AG04449 (cell line): ENCODE measurements at regions not wholly inside any gene's neighbourhood (a gene's known extent, or its start where the extent isn't known, plus 50 kb on each side); places are given as distances from the start of the nearest gene placed in this dataset.

ENCODE experiments used
- CTCF ChIA-PET: fragments of 350-600 bp; formaldehyde crosslinking; extraction: SDS; loops from one replicate; lab custom pipeline; 2021; ENCODE audit warnings: antibody characterized with exemption; lab: Yijun Ruan, JAX
- POLR2A ChIA-PET: fragments of 400-600, 350-600 bp; formaldehyde crosslinking; extraction: SDS; loops from one replicate; lab custom pipeline; 2020; ENCODE audit warnings: antibody characterized with exemption, inconsistent platforms; lab: Yijun Ruan, JAX
- DNase-seq: peaks from one replicate; pipeline ENCODE4 v3.0.0-alpha.2; 2010; ENCODE audit warnings: low read depth, low spot score
- H3K4me3 ChIP-seq: 2 replicates; pipeline ENCODE4 v1.5.1; 2011; ENCODE audit warnings: low read depth, mild to moderate bottlenecking, control low read depth, low read length
- TF ChIP-seq, protein P1 (sequence below): IDR thresholded peaks from one replicate; pipeline ENCODE4 v1.5.1; 2011; ENCODE audit warnings: mild to moderate bottlenecking, moderate library complexity, low read length, control low read depth, inconsistent platforms; ENCODE audit not compliant: insufficient read depth; ENCODE audit errors: missing control alignments

- POLR2A ChIA-PET, result no interaction called here
- TF ChIP-seq, protein P1, sequence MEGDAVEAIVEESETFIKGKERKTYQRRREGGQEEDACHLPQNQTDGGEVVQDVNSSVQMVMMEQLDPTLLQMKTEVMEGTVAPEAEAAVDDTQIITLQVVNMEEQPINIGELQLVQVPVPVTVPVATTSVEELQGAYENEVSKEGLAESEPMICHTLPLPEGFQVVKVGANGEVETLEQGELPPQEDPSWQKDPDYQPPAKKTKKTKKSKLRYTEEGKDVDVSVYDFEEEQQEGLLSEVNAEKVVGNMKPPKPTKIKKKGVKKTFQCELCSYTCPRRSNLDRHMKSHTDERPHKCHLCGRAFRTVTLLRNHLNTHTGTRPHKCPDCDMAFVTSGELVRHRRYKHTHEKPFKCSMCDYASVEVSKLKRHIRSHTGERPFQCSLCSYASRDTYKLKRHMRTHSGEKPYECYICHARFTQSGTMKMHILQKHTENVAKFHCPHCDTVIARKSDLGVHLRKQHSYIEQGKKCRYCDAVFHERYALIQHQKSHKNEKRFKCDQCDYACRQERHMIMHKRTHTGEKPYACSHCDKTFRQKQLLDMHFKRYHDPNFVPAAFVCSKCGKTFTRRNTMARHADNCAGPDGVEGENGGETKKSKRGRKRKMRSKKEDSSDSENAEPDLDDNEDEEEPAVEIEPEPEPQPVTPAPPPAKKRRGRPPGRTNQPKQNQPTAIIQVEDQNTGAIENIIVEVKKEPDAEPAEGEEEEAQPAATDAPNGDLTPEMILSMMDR, result no peak
- no peak overlapping the region for H3K4me3 ChIP-seq
- no peak for DNase-seq
- CTCF ChIA-PET, result no interaction called here
Observed at GRCh38 chr13:84460989-84461388, 578.7 kb upstream of the SLITRK1 start.

DNA sequence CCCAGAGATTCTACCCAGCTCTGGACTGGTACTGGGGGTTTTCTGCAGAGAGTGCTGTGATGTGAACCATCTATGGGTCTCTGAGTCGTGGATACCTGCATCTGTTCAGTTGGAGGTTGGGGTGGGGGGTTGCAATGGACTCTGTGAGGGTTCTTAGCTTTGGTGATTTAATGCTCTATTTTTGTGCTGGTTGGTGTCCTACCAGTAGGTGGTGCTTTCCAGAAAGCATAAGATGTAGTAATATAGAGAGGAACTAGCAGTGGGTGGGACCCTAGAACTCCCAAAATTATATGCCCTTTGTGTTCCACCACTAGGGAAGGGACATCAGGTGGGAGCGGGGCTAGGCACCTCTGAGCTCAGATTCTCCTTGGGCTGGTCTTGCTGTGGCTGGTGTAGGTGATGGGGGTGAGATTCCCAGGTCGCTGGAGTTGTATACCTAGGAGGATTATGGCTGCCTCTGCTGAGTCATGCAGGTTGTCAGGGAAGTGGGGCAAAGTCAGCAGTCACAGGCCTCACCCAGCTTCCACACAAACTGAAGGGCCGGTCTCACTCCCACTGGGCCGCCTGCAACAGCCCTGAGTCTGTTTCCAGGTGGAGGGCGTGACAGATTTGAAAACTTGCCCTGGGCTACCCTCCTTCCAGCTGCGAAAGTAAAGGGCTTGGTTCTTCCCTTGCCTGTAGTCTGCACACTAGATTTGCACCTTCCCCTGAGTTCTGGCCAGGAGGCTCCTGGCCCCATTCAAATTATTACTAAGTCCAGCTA is 573.0 kb upstream of the SLITRK1 start:
- ChIA-PET POLR2A (no interaction called here), CTCF (interaction anchor here (0.9 kb wide), 1 partner anchor 9 kb away, joined by 4 read pairs; no protein-coding TSS in a partner anchor)

DNA sequence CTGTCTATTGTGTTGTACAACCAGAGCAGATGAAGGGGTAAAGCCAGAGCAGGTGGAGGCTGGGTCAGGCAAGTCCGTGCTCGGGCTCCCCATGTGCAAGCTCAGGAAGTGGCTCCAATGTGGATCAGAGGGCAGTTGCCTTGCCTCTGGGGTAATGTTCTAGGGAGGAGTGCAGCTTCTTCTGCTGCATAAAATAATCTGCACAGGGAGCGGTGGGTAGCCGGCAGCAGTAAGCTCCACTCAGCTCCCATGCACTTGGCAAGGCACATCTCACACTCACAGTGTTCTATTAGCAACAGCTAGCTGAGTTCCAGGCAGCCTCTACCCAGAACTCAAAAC is 565.3 kb upstream of the SLITRK1 start:
- H3K4me3 ChIP-seq, result no peak overlapping the region
- no peak for DNase-seq
- ChIA-PET POLR2A (no interaction called here), CTCF (interaction anchor here (0.9 kb wide), 1 partner anchor 17 kb away, joined by 3 read pairs; no protein-coding TSS in a partner anchor)
- TF ChIP-seq, protein P1, result no peak

More for the DNA sequence above, 573.0 kb upstream of the SLITRK1 start:
- TF ChIP-seq, protein P1, result no peak
- DNase-seq, result no peak
- H3K4me3 ChIP-seq, result no peak overlapping the region

GRCh38 chr13:84446972-84447639 is 564.8 kb upstream of the SLITRK1 start:
- TF ChIP-seq, protein P1, result no peak
- ChIA-PET POLR2A (no interaction called here), CTCF (interaction anchor here (0.9 kb wide), 1 partner anchor 17 kb away, joined by 3 read pairs; no protein-coding TSS in a partner anchor)
- H3K4me3 ChIP-seq, result no peak overlapping the region
- peak; percentile 59 for DNase-seq

GRCh38 chr13:84445776-84446175 is 563.5 kb upstream of the SLITRK1 start:
- TF ChIP-seq, protein P1, result no peak
- peak; percentile 74 for DNase-seq
- ChIA-PET POLR2A (interaction anchor here (0.6 to 1.2 kb wide), 6 partner anchors 13 to 36 kb away, joined by 3 to 4 read pairs (median 3); no protein-coding TSS in a partner anchor), CTCF (interaction anchor here (0.9 to 1.3 kb wide), 3 partner anchors 9 to 202 kb away, joined by 3 to 4 read pairs (median 4); no protein-coding TSS in a partner anchor)
- no peak overlapping the region for H3K4me3 ChIP-seq

- TF ChIP-seq, protein P1, result no peak
- H3K4me3 ChIP-seq, result no peak overlapping the region
- ChIA-PET POLR2A (no interaction called here), CTCF (no interaction called here)
- no peak for DNase-seq
Observed at GRCh38 chr13:84443463-84443862, 561.2 kb upstream of the SLITRK1 start.
